Hepatocyte (in vitro differentiated cells): ENCODE measurements at regions not wholly inside any gene's neighbourhood (a gene's known extent, or its start where the extent isn't known, plus 50 kb on each side); places are given as distances from the start of the nearest gene placed in this dataset.

ENCODE experiments used
- EZH2 ChIP-seq: fragments of 200-600 bp; sonication (generic); IDR thresholded peaks from 2 replicates; pipeline ENCODE4 v1.6.1; 2016; ENCODE audit warnings: antibody characterized with exemption, mild to moderate bottlenecking, borderline replicate concordance
- TF ChIP-seq, protein P1 (sequence below): fragments of 200-600 bp; sonication (generic); IDR thresholded peaks from 2 replicates; pipeline ENCODE4 v1.5.1; 2016; ENCODE audit warnings: antibody characterized with exemption, mild to moderate bottlenecking; ENCODE audit not compliant: poor library complexity

DNA sequence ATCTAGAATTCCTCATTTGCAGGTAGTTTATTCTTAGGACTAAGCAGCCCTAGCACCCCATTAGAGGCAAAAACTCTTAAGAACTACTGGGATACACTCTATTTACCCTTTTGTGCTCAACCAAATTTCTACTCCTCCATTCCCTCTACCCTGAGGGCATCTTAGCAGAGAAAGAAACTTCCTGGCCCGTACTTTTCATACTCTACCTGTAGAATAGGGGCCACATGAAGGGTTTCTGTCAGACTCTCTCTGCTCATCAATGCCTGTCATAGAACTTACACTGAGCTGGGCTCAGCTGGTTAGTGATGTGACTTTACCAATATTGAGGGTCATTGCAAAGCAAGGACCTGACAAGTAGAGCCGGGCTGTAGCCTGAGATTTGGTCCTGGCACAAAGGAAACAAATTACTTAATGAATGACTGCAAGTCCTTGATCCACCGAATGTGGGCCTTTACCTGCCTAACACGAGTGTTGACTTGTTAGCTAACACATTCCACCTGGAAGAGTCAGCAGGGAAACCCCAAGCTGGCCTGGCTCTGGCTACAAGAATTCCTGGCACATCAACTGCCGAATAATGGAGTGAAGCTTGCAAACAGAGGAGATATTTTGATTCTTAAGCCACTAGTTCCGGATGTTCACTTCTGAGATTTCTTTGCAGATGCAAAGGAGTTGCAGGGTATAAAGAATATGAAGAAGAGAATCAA is 280.5 kb upstream of the JAG1 start:
- TF ChIP-seq, protein P1, sequence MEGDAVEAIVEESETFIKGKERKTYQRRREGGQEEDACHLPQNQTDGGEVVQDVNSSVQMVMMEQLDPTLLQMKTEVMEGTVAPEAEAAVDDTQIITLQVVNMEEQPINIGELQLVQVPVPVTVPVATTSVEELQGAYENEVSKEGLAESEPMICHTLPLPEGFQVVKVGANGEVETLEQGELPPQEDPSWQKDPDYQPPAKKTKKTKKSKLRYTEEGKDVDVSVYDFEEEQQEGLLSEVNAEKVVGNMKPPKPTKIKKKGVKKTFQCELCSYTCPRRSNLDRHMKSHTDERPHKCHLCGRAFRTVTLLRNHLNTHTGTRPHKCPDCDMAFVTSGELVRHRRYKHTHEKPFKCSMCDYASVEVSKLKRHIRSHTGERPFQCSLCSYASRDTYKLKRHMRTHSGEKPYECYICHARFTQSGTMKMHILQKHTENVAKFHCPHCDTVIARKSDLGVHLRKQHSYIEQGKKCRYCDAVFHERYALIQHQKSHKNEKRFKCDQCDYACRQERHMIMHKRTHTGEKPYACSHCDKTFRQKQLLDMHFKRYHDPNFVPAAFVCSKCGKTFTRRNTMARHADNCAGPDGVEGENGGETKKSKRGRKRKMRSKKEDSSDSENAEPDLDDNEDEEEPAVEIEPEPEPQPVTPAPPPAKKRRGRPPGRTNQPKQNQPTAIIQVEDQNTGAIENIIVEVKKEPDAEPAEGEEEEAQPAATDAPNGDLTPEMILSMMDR = no peak
- no peak for TF ChIP-seq EZH2
